Transverse colon (tissue), 3 donors: ENCODE measurements at regions not wholly inside any gene's neighbourhood (a gene's known extent, or its start where the extent isn't known, plus 50 kb on each side); places are given as distances from the start of the nearest gene placed in this dataset.

Source experiments
- CTCF ChIP-seq, 5 experiments: fragments of 200-600 bp in 3 of 5; fragments of 450-650 bp in 2 of 5; sonication (generic) in 3 of 5; IDR thresholded peaks; 1 replicate in 2 of 5; 2 replicates in 3 of 5; pipeline ENCODE4 v1.5.1; 2016 to 2017; ENCODE audit warnings: antibody characterized with exemption in 5 of 5, inconsistent platforms in 3 of 5, mild to moderate bottlenecking in 2 of 5, moderate library complexity in 1 of 5
- POLR2A ChIP-seq: fragments of 450-650 bp; IDR thresholded peaks from one replicate; pipeline ENCODE4 v1.6.1; 2016; ENCODE audit warnings: antibody characterized with exemption, mild to moderate bottlenecking, moderate library complexity

- TF ChIP-seq CTCF (IDR thresholded peaks at IDR 0.05) (no peak), POLR2A (no peak)
Measured at GRCh38 chr4:83864097-83864817, 328.3 kb downstream of the GPAT3 start.
